Panc1 (cell line): ENCODE measurements at regions not wholly inside any gene's neighbourhood (a gene's known extent, or its start where the extent isn't known, plus 50 kb on each side); places are given as distances from the start of the nearest gene placed in this dataset.

Experiments
- CTCF ChIP-seq: fragments of 450-650 bp; IDR thresholded peaks from 2 replicates; pipeline ENCODE4 v1.5.1; 2017; ENCODE audit warnings: mild to moderate bottlenecking
- POLR2AphosphoS5 ChIP-seq: IDR thresholded peaks from 2 replicates; pipeline ENCODE4 v1.6.1; 2012; ENCODE audit warnings: mild to moderate bottlenecking, low read depth, low read length, moderate library complexity

GRCh38 chr14:71551291-71551950 is 380.8 kb upstream of the RGS6 start:
- no peak for TF ChIP-seq CTCF
- TF ChIP-seq POLR2AphosphoS5, result no peak
